H9 (cell line): ENCODE measurements at regions not wholly inside any gene's neighbourhood (a gene's known extent, or its start where the extent isn't known, plus 50 kb on each side); places are given as distances from the start of the nearest gene placed in this dataset.

Source experiments
- DNase-seq: peaks from one replicate; pipeline ENCODE4 v3.0.0-alpha.2; 2017
- H2AFZ ChIP-seq: one replicate; pipeline ENCODE4 v1.6.1; 2013; ENCODE audit warnings: mild to moderate bottlenecking, low read length, control low read depth, moderate library complexity
- H2AK5ac ChIP-seq: 2 replicates; pipeline ENCODE4 v1.6.1; 2013; ENCODE audit warnings: low read length, control low read depth, mixed read lengths; ENCODE audit not compliant: insufficient read length
- H2BK120ac ChIP-seq: one replicate; pipeline ENCODE4 v1.6.1; 2013; ENCODE audit warnings: low read depth, mild to moderate bottlenecking, low read length, control low read depth, inconsistent platforms; ENCODE audit not compliant: poor library complexity, severe bottlenecking
- H2BK12ac ChIP-seq: 2 replicates; pipeline ENCODE4 v1.6.1; 2013; ENCODE audit warnings: low read length, control low read depth, mixed read lengths, low read depth; ENCODE audit not compliant: insufficient read length
- H2BK15ac ChIP-seq: 2 replicates; pipeline ENCODE4 v1.6.1; 2013; ENCODE audit warnings: low read depth, low read length, control low read depth
- H2BK20ac ChIP-seq: one replicate; pipeline ENCODE4 v1.6.1; 2013; ENCODE audit warnings: low read depth, mild to moderate bottlenecking, low read length, control low read depth, inconsistent platforms; ENCODE audit not compliant: poor library complexity, severe bottlenecking
- H2BK5ac ChIP-seq: 2 replicates; pipeline ENCODE4 v1.6.1; 2013; ENCODE audit warnings: low read length, control low read depth, mixed read lengths; ENCODE audit not compliant: insufficient read length
- H3K14ac ChIP-seq: 2 replicates; pipeline ENCODE4 v1.6.1; 2013; ENCODE audit warnings: low read length, control low read depth; ENCODE audit not compliant: insufficient read depth
- H3K18ac ChIP-seq: 2 replicates; pipeline ENCODE4 v1.6.1; 2013; ENCODE audit warnings: low read depth, mild to moderate bottlenecking, mixed read lengths, low read length, control low read depth; ENCODE audit not compliant: insufficient read length
- H3K23ac ChIP-seq: 2 replicates; pipeline ENCODE4 v1.6.1; 2013; ENCODE audit warnings: low read length, control low read depth, mixed read lengths, low read depth; ENCODE audit not compliant: insufficient read length
- H3K23me2 ChIP-seq: 2 replicates; pipeline ENCODE4 v1.6.1; 2013; ENCODE audit warnings: low read depth, mild to moderate bottlenecking, mixed read lengths, low read length, control low read depth; ENCODE audit not compliant: insufficient read length, poor library complexity, severe bottlenecking
- H3K27ac ChIP-seq: 2 replicates; pipeline ENCODE4 v1.5.1; 2013; ENCODE audit warnings: low read length, control low read depth, mixed read lengths, low read depth; ENCODE audit not compliant: insufficient read length
- H3K27me3 ChIP-seq: 2 replicates; pipeline ENCODE4 v1.6.1; 2013; ENCODE audit warnings: low read length, control low read depth, inconsistent platforms; ENCODE audit not compliant: insufficient read depth
- H3K4ac ChIP-seq: 2 replicates; pipeline ENCODE4 v1.6.1; 2013; ENCODE audit warnings: low read depth, mild to moderate bottlenecking, control low read depth, inconsistent platforms, low read length, moderate library complexity
- H3K4me1 ChIP-seq: 2 replicates; pipeline ENCODE4 v1.6.1; 2013; ENCODE audit warnings: low read length, control low read depth, inconsistent platforms; ENCODE audit not compliant: insufficient read depth
- H3K4me2 ChIP-seq: 2 replicates; pipeline ENCODE4 v1.6.1; 2013; ENCODE audit warnings: low read length, control low read depth, mixed read lengths; ENCODE audit not compliant: insufficient read length, insufficient read depth
- H3K56ac ChIP-seq: 2 replicates; pipeline ENCODE4 v1.6.1; 2013; ENCODE audit warnings: low read depth, mild to moderate bottlenecking, mixed read lengths, low read length, control low read depth; ENCODE audit not compliant: insufficient read length
- H3K79me1 ChIP-seq: 2 replicates; pipeline ENCODE4 v1.6.1; 2013; ENCODE audit warnings: low read depth, mild to moderate bottlenecking, moderate library complexity, low read length, control low read depth, inconsistent platforms; ENCODE audit not compliant: insufficient read depth, poor library complexity, severe bottlenecking
- H3K79me2 ChIP-seq: 2 replicates; pipeline ENCODE4 v1.6.1; 2013; ENCODE audit warnings: low read length, control low read depth, inconsistent platforms; ENCODE audit not compliant: insufficient read depth
- H3K9ac ChIP-seq: 2 replicates; pipeline ENCODE4 v1.6.1; 2013; ENCODE audit warnings: low read length, control low read depth, mixed read lengths; ENCODE audit not compliant: insufficient read length; ENCODE audit errors: extremely low read depth
- H3K9me3 ChIP-seq: one replicate; pipeline ENCODE4 v1.6.1; 2013; ENCODE audit warnings: low read depth, low read length, inconsistent platforms; ENCODE audit not compliant: control insufficient read depth
- H3T11ph ChIP-seq: one replicate; pipeline ENCODE4 v1.6.1; 2013; ENCODE audit warnings: mild to moderate bottlenecking, low read length, control low read depth, inconsistent platforms
- H4K20me1 ChIP-seq: one replicate; pipeline ENCODE4 v1.6.1; 2013; ENCODE audit not compliant: control insufficient read depth, insufficient read length, insufficient read depth
- H4K5ac ChIP-seq: 2 replicates; pipeline ENCODE4 v1.6.1; 2013; ENCODE audit warnings: low read depth, mild to moderate bottlenecking, mixed read lengths, low read length, control low read depth; ENCODE audit not compliant: insufficient read length
- H4K8ac ChIP-seq: replicated peaks from 2 replicates; pipeline ENCODE4 v1.6.1; 2013; ENCODE audit warnings: low read length, control low read depth, mixed read lengths, low read depth; ENCODE audit not compliant: insufficient read length
- H4K91ac ChIP-seq: 2 replicates; pipeline ENCODE4 v1.6.1; 2013; ENCODE audit warnings: low read depth, mild to moderate bottlenecking, moderate library complexity, mixed read lengths, low read length, control low read depth; ENCODE audit not compliant: insufficient read length
- H3K27ac Mint-ChIP-seq, 3 experiments: 2 replicates in 2 of 3; 3 replicates in 1 of 3; pipeline ENCODE4 v1.8.0; 2020 to 2021; ENCODE audit warnings: mixed read lengths in 3 of 3, mild to moderate bottlenecking in 1 of 3, moderate library complexity in 1 of 3
- H3K27me3 Mint-ChIP-seq: 2 replicates; pipeline ENCODE4 v1.8.0; 2021; ENCODE audit warnings: low read depth, mild to moderate bottlenecking, moderate library complexity, mixed read lengths
- H3K36me3 Mint-ChIP-seq, 3 experiments: 2 replicates in 2 of 3; 3 replicates in 1 of 3; pipeline ENCODE4 v1.8.0; 2020 to 2021; ENCODE audit warnings: low read depth in 3 of 3, mixed read lengths in 3 of 3; ENCODE audit not compliant: insufficient read depth in 1 of 3
- H3K4me1 Mint-ChIP-seq, 2 experiments: 2 replicates each; pipeline ENCODE4 v1.8.0; 2020; ENCODE audit warnings: mixed read lengths in 2 of 2
- H3K4me3 Mint-ChIP-seq, 2 experiments: 2 replicates in 1 of 2; 3 replicates in 1 of 2; pipeline ENCODE4 v1.8.0; 2020 to 2021; ENCODE audit warnings: mild to moderate bottlenecking in 2 of 2, mixed read lengths in 2 of 2, moderate library complexity in 1 of 2
- H3K9me3 Mint-ChIP-seq, 2 experiments: 2 replicates in 1 of 2; 3 replicates in 1 of 2; pipeline ENCODE4 v1.8.0; 2020; ENCODE audit warnings: mild to moderate bottlenecking in 2 of 2, mixed read lengths in 2 of 2, moderate library complexity in 1 of 2
- WGBS: extraction: QIAGEN DNeasy Blood & Tissue Kit; methylation state at CpG from one replicate; pipeline ENCODE4 v1.1.7; 2013; ENCODE audit warnings: missing lambda C conversion rate, low lambda C conversion rate, mixed read lengths; ENCODE audit not compliant: insufficient read length; ENCODE audit errors: extremely low coverage; 5-methylcytosine and 5-hydroxymethylcytosine counted together
- TF ChIP-seq, protein P1 (sequence below): fragments of 200-600 bp; sonication (generic); conservative IDR thresholded peaks from 3 replicates; pipeline ENCODE4 v1.8.0; 2021; ENCODE audit warnings: antibody characterized with exemption, mild to moderate bottlenecking

- H2AFZ ChIP-seq: no peak overlapping the region
- no peak overlapping the region for H3T11ph ChIP-seq
- H2BK12ac ChIP-seq: no peak overlapping the region
- H4K8ac ChIP-seq: no peak overlapping the region
- no peak overlapping the region for H3K4ac ChIP-seq
- no peaks in the 10 kb centered on the region for H3K4me1 ChIP-seq
- TF ChIP-seq, protein P1, sequence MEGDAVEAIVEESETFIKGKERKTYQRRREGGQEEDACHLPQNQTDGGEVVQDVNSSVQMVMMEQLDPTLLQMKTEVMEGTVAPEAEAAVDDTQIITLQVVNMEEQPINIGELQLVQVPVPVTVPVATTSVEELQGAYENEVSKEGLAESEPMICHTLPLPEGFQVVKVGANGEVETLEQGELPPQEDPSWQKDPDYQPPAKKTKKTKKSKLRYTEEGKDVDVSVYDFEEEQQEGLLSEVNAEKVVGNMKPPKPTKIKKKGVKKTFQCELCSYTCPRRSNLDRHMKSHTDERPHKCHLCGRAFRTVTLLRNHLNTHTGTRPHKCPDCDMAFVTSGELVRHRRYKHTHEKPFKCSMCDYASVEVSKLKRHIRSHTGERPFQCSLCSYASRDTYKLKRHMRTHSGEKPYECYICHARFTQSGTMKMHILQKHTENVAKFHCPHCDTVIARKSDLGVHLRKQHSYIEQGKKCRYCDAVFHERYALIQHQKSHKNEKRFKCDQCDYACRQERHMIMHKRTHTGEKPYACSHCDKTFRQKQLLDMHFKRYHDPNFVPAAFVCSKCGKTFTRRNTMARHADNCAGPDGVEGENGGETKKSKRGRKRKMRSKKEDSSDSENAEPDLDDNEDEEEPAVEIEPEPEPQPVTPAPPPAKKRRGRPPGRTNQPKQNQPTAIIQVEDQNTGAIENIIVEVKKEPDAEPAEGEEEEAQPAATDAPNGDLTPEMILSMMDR: no peak
- no peak overlapping the region for H2BK120ac ChIP-seq
- H3K4me3 Mint-ChIP-seq: no peak overlapping the region
- no peak overlapping the region for H3K27ac Mint-ChIP-seq
- H2BK20ac ChIP-seq: no peak overlapping the region
- H4K5ac ChIP-seq: no peak overlapping the region
- WGBS: no CpG with 5 or more reads among the region's 1 CpG
- no peak overlapping the region for H3K56ac ChIP-seq
- H3K4me1 Mint-ChIP-seq: no peaks in the 10 kb centered on the region
- H3K18ac ChIP-seq: no peak overlapping the region
- H4K20me1 ChIP-seq: no peaks in the 10 kb centered on the region
- H3K27ac ChIP-seq: no peak overlapping the region
- no peaks in the 10 kb centered on the region for H3K36me3 Mint-ChIP-seq
- no peaks in the 10 kb centered on the region for H3K27me3 Mint-ChIP-seq
- no peak overlapping the region for H3K4me2 ChIP-seq
- no peak overlapping the region for H4K91ac ChIP-seq
- no peaks in the 10 kb centered on the region for H3K79me2 ChIP-seq
- no peak overlapping the region for H2AK5ac ChIP-seq
- H2BK5ac ChIP-seq: no peak overlapping the region
- H2BK15ac ChIP-seq: no peak overlapping the region
- no peaks in the 10 kb centered on the region for H3K9me3 Mint-ChIP-seq
- H3K23me2 ChIP-seq: no peaks in the 10 kb centered on the region
- DNase-seq: no peak
- H3K79me1 ChIP-seq: no peaks in the 10 kb centered on the region
- H3K27me3 ChIP-seq: no peaks in the 10 kb centered on the region
- H3K14ac ChIP-seq: no peak overlapping the region
- no peaks in the 10 kb centered on the region for H3K9me3 ChIP-seq
- H3K9ac ChIP-seq: no peak overlapping the region
- H3K23ac ChIP-seq: no peak overlapping the region
These were observed 219.6 kb downstream of the ETAA1 start for GRCh38 chr2:67616749-67617148.
